Stimulated activated CD4-positive, alpha-beta T cell treated with anti-CD3 and anti-CD28 coated beads, Interleukin-4, amount 100 ng/mL, for 4 hours (primary cell): ENCODE measurements at regions not wholly inside any gene's neighbourhood (a gene's known extent, or its start where the extent isn't known, plus 50 kb on each side); places are given as distances from the start of the nearest gene placed in this dataset.

Experiments used
- DNase-seq, 2 experiments: peaks; one replicate each; pipeline ENCODE4 v3.0.0-alpha.2; 2020

GRCh38 chrX:10085223-10085622, 71.6 kb upstream of the CLCN4 start:
- DNase-seq: no peak

- DNase-seq: no peak
These were observed 70.1 kb upstream of the CLCN4 start for GRCh38 chrX:10086676-10087075.

- no peak for DNase-seq
These were observed 69.4 kb upstream of the CLCN4 start for GRCh38 chrX:10087391-10087790.

DNA sequence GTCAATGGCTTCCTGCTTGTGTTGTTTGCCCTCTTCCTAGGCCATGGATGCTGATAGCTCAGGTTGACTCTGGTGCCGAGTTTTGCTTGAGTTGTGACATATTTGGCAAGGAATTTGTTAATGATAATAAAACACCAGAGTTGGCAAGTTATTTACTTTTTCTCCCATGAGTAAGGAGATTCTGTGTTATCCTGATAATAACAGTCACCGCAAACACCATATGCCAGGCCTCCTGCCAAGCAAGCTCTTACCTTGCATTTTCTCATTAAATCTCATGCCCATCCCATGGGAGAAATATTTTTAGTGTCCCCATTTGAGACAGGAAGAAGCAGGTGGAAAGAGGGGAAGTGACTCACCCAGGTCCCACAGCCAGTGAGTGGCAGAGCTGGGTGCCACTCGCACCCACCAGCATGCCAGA, 67.4 kb upstream of the CLCN4 start:
- no peak for DNase-seq

DNA sequence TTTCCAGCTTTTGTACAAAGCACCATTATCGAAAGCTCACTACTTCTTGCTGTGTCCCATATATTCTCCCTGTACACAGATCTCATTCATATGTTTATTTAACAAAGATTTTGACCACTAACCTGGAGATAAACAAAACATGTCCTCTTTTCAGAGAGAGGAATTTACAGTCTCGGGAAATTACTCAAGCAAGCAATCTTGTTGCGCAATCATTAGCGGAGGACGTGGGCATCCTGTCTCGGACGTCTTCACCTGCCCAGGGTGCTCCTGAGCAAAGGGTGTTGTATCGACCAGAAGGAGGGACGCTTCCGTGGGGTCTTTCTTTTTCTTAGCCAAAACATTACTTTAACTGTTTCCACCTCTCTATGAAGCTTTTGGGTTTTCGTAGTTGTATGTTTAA, 66.5 kb upstream of the CLCN4 start:
- DNase-seq: no peak

DNA sequence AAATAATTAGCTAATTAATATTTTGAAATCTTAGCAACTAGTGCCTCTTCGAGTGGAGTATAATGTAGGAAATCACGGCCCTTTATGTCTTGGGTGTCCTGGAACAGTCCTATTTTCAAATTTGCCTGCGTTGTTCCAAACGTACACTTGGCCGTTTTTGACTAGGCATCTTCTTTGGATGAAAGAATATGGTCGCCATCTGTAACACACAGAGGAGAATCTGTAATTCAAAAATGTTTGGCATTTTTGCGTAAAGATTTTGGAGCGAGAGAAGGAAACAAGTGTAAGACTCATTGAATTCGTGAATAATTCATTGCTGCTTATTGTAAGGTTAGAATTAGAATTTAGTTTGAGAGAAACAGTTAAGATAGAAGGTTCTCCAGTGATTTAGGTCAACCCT, 61.5 kb upstream of the CLCN4 start:
- no peak for DNase-seq

DNA sequence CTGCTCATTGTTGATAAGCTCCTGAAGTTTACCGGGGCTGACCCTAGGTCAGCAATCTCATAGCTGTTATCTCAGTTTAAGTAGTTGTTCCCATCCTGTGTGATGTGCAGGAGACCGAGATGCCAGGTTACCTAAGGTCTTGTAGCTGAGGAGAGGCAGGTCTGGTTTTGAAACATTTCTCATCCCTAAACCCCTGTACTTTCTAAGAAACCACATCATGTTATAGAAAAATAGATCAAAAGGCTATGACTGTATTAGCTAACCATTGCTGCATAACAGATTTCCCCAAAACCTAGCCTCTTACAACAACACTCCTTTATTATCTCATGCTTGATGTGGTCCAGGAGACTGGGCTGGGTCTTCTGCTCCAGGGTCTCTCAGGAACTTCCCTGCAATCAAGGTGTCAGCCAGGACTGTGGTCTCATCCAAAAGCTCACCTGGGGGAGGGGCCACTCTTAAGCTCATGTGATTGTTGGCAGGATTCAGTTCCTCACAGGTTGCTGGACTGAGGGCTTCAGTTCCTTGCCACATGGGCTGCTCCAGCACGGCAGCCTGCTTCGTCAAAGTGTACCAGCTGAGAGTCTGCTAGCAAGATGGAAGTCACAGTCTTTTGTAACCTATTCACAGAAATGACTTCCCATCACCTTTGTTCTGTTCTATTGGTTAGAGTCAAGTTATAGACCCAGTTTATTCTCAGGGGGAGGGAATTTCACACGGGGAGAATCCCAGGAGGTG, 60.9 kb upstream of the CLCN4 start:
- no peak for DNase-seq

DNA sequence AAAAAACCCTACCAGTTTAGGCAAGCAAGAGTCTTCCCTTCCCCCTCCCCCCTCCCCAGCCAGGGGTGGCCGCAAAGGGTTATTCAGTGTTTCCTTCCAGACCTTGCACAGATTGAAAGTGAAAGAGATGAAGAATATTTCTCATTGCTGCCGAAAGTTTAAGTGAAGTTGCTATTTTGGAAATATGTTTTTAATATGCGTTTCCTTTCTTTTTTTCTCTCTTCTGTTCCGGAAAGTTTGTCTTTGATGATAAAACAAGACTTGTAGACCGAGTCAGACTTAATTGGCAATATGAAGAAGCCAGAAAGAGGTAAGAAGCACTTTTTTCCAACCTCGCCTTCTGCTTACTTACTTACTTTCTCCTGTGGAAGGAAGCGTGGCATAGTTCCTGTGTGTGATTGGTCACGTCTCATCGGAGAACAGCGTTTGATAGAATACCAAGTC, 58.5 kb upstream of the CLCN4 start:
- peak; percentile 48 to 73 for DNase-seq

- no peak for DNase-seq
These were observed 57.4 kb upstream of the CLCN4 start for GRCh38 chrX:10099411-10099810.

- DNase-seq: no peak
These were observed 55.5 kb upstream of the CLCN4 start for GRCh38 chrX:10101269-10101668.

GRCh38 chrX:10102046-10102704, 54.6 kb upstream of the CLCN4 start:
- no peak for DNase-seq

DNA sequence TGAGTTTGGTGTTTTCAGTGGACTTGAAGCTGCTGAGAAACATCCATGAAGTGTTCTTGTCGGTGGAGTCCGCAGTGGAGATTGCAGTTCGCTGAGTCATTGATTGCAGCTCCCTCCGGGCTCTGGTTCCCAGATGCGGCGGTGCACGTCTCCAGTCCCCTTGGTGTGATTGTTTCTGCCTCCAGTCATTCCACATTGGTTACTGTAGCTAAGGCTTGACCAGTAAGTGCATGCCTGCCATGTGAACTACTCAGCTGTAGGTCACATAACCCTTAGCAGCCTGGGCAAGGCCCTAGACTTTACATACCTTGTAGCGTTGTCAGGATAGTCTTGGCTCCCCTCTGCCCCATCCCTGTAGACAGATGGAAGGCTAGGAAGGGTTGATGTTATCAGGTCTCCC, 53.8 kb upstream of the CLCN4 start:
- DNase-seq: no peak

- no peak for DNase-seq
These were observed 51.7 kb upstream of the CLCN4 start for GRCh38 chrX:10104958-10105658.

- peak; percentile 29 to 56 for DNase-seq
These were observed 50.0 kb upstream of the CLCN4 start for GRCh38 chrX:10106806-10107205.
